ENCODE measurements at regions not wholly inside any gene's neighbourhood (a gene's known extent, or its start where the extent isn't known, plus 50 kb on each side); places are given as distances from the start of the nearest gene placed in this dataset.
"Not testable (repeated sequence)": the region's sequence is repeated elsewhere in the genome, so short reads cannot be mapped to it uniquely, and the experiment has no call there.

GRCh38 chr3:117018655-117019054 lies 309.1 kb downstream of the TUSC7 start:
- no peak for DNase-seq
- TF ChIP-seq GATA1 (IDR thresholded peaks at IDR 0.05; ENCODE audit: low read depth, low read length) (no peak), POLR2A (IDR thresholded peaks at IDR 0.05; ENCODE audit: low read length) (no peak)

- peak; percentile 37 to 39 for DNase-seq
- TF ChIP-seq GATA1 (IDR thresholded peaks at IDR 0.05; ENCODE audit: low read depth, low read length) (no peak), POLR2A (IDR thresholded peaks at IDR 0.05; ENCODE audit: low read length) (no peak)
Observed at GRCh38 chr3:117019082-117019713, 309.6 kb downstream of the TUSC7 start.

GRCh38 chr3:117026401-117026800 lies 316.8 kb downstream of the TUSC7 start:
- TF ChIP-seq POLR2A (IDR thresholded peaks at IDR 0.05; ENCODE audit: low read length), result no peak
- no peak for TF ChIP-seq GATA1 (IDR thresholded peaks at IDR 0.05; ENCODE audit: low read depth, low read length)

GRCh38 chr3:117035745-117036144 lies 326.2 kb downstream of the TUSC7 start:
- DNase-seq, result no peak
- TF ChIP-seq GATA1 (IDR thresholded peaks at IDR 0.05; ENCODE audit: low read depth, low read length), result no peak
- no peak for TF ChIP-seq POLR2A (IDR thresholded peaks at IDR 0.05; ENCODE audit: low read length)

More at GRCh38 chr3:117026401-117026800, 316.8 kb downstream of the TUSC7 start:
- no peak for DNase-seq

GRCh38 chr3:117036259-117036799 lies 326.8 kb downstream of the TUSC7 start:
- DNase-seq, result no peak

GRCh38 chr3:117045143-117045542 lies 335.6 kb downstream of the TUSC7 start:
- no peak for DNase-seq
- TF ChIP-seq GATA1 (IDR thresholded peaks at IDR 0.05; ENCODE audit: low read depth, low read length), result no peak
- no peak for TF ChIP-seq POLR2A (IDR thresholded peaks at IDR 0.05; ENCODE audit: low read length)

More at GRCh38 chr3:117036259-117036799, 326.8 kb downstream of the TUSC7 start:
- no peak for TF ChIP-seq POLR2A (IDR thresholded peaks at IDR 0.05; ENCODE audit: low read length)
- TF ChIP-seq GATA1 (IDR thresholded peaks at IDR 0.05; ENCODE audit: low read depth, low read length), result no peak

GRCh38 chr3:117047951-117048705 lies 338.5 kb downstream of the TUSC7 start:
- DNase-seq, result no peak
- TF ChIP-seq POLR2A (IDR thresholded peaks at IDR 0.05; ENCODE audit: low read length) (no peak), GATA1 (IDR thresholded peaks at IDR 0.05; ENCODE audit: low read depth, low read length) (no peak)

- no peak for DNase-seq
Observed at GRCh38 chr3:117052395-117052794, 342.8 kb downstream of the TUSC7 start.

GRCh38 chr3:117054556-117054955 lies 345.0 kb downstream of the TUSC7 start:
- no peak for DNase-seq

More at GRCh38 chr3:117052395-117052794, 342.8 kb downstream of the TUSC7 start:
- no peak for TF ChIP-seq POLR2A (IDR thresholded peaks at IDR 0.05; ENCODE audit: low read length)
- no peak for TF ChIP-seq GATA1 (IDR thresholded peaks at IDR 0.05; ENCODE audit: low read depth, low read length)

GRCh38 chr3:117056946-117057345 lies 347.4 kb downstream of the TUSC7 start:
- DNase-seq, result not testable (repeated sequence)

More at GRCh38 chr3:117054556-117054955, 345.0 kb downstream of the TUSC7 start:
- no peak for TF ChIP-seq GATA1 (IDR thresholded peaks at IDR 0.05; ENCODE audit: low read depth, low read length)
- TF ChIP-seq POLR2A (IDR thresholded peaks at IDR 0.05; ENCODE audit: low read length), result no peak

GRCh38 chr3:117059067-117059955 lies 349.7 kb downstream of the TUSC7 start:
- peak; percentile 3 to 7 for DNase-seq
- TF ChIP-seq POLR2A (IDR thresholded peaks at IDR 0.05; ENCODE audit: low read length), result no peak
- no peak for TF ChIP-seq GATA1 (IDR thresholded peaks at IDR 0.05; ENCODE audit: low read depth, low read length)

- TF ChIP-seq GATA1 (IDR thresholded peaks at IDR 0.05; ENCODE audit: low read depth, low read length), result no peak
- no peak for TF ChIP-seq POLR2A (IDR thresholded peaks at IDR 0.05; ENCODE audit: low read length)
- DNase-seq, result no peak
Observed at GRCh38 chr3:117059956-117060270, 350.3 kb downstream of the TUSC7 start.

- no peak for TF ChIP-seq POLR2A (IDR thresholded peaks at IDR 0.05; ENCODE audit: low read length)
- no peak for TF ChIP-seq GATA1 (IDR thresholded peaks at IDR 0.05; ENCODE audit: low read depth, low read length)
- DNase-seq, result no peak
Observed at GRCh38 chr3:117063930-117064329, 354.4 kb downstream of the TUSC7 start.

GRCh38 chr3:117068301-117068700 lies 358.7 kb downstream of the TUSC7 start:
- TF ChIP-seq GATA1 (IDR thresholded peaks at IDR 0.05; ENCODE audit: low read depth, low read length) (no peak), POLR2A (IDR thresholded peaks at IDR 0.05; ENCODE audit: low read length) (no peak)
- no peak for DNase-seq
